Dendritic cell treated with granulocyte-macrophage colony-stimulating factor and Interleukin-4, amounts not matched to agents 40 ng/mL and 50 ng/mL, for 4 days (primary cell): ENCODE measurements at regions not wholly inside any gene's neighbourhood (a gene's known extent, or its start where the extent isn't known, plus 50 kb on each side); places are given as distances from the start of the nearest gene placed in this dataset.

Source experiments
- H3K27ac Mint-ChIP-seq: one replicate; pipeline ENCODE4 v1.8.0; 2022; ENCODE audit warnings: mild to moderate bottlenecking, mixed read lengths
- H3K27me3 Mint-ChIP-seq: one replicate; pipeline ENCODE4 v1.8.0; 2022; ENCODE audit warnings: mild to moderate bottlenecking, mixed read lengths
- H3K36me3 Mint-ChIP-seq: one replicate; pipeline ENCODE4 v1.8.0; 2022; ENCODE audit warnings: low read depth, mixed read lengths
- H3K4me1 Mint-ChIP-seq: one replicate; pipeline ENCODE4 v1.8.0; 2022; ENCODE audit warnings: low read depth, mixed read lengths
- H3K4me3 Mint-ChIP-seq: one replicate; pipeline ENCODE4 v1.8.0; 2022; ENCODE audit warnings: mild to moderate bottlenecking, moderate library complexity, mixed read lengths
- H3K9me3 Mint-ChIP-seq: one replicate; pipeline ENCODE4 v1.8.0; 2022; ENCODE audit warnings: mixed read lengths
- intact Hi-C: fragments of 100-400 bp; cut with micrococcal nuclease; formaldehyde crosslinking; loops from one replicate; pipeline ENCODE4 v1.15.0; 2022

GRCh38 chr12:90020436-90020835 is 311.8 kb upstream of the ATP2B1 start:
- no peaks in the 10 kb centered on the region for H3K36me3 Mint-ChIP-seq
- H3K4me1 Mint-ChIP-seq: peaks cover 3% of the 10 kb centered on the region
- no peak overlapping the region for H3K27ac Mint-ChIP-seq
- H3K27me3 Mint-ChIP-seq: peaks cover 2% of the 10 kb centered on the region
- intact Hi-C loops: no loop called here
- H3K9me3 Mint-ChIP-seq: no peaks in the 10 kb centered on the region
- H3K4me3 Mint-ChIP-seq: no peak overlapping the region

GRCh38 chr12:90020014-90020413 is 311.4 kb upstream of the ATP2B1 start:
- no peak overlapping the region for H3K27ac Mint-ChIP-seq
- H3K36me3 Mint-ChIP-seq: no peaks in the 10 kb centered on the region
- peaks cover 2% of the 10 kb centered on the region for H3K27me3 Mint-ChIP-seq
- intact Hi-C loops: no loop called here
- no peaks in the 10 kb centered on the region for H3K9me3 Mint-ChIP-seq
- peaks cover 5% of the 10 kb centered on the region for H3K4me1 Mint-ChIP-seq
- no peak overlapping the region for H3K4me3 Mint-ChIP-seq

GRCh38 chr12:90017316-90017715 is 308.7 kb upstream of the ATP2B1 start:
- no peaks in the 10 kb centered on the region for H3K36me3 Mint-ChIP-seq
- no peaks in the 10 kb centered on the region for H3K9me3 Mint-ChIP-seq
- H3K27ac Mint-ChIP-seq: no peak overlapping the region
- H3K4me3 Mint-ChIP-seq: no peak overlapping the region
- H3K4me1 Mint-ChIP-seq: peaks cover 15% of the 10 kb centered on the region
- H3K27me3 Mint-ChIP-seq: peaks cover 2% of the 10 kb centered on the region
- intact Hi-C loops: no loop called here

- Mint-ChIP-seq H3K27ac (no peak overlapping the region), H3K36me3 (no peaks in the 10 kb centered on the region), H3K4me3 (no peak overlapping the region), H3K4me1 (peaks cover 20% of the 10 kb centered on the region), H3K9me3 (no peaks in the 10 kb centered on the region), H3K27me3 (peaks cover 2% of the 10 kb centered on the region)
- intact Hi-C loops: no loop called here
Observed at GRCh38 chr12:90015228-90015627, 306.6 kb upstream of the ATP2B1 start.

GRCh38 chr12:90013409-90013808 is 304.8 kb upstream of the ATP2B1 start:
- Mint-ChIP-seq H3K27me3 (peaks cover 5% of the 10 kb centered on the region), H3K36me3 (no peaks in the 10 kb centered on the region), H3K27ac (peak overlapping the region; percentile 41), H3K4me1 (peaks cover 20% of the 10 kb centered on the region), H3K4me3 (no peak overlapping the region), H3K9me3 (no peaks in the 10 kb centered on the region)
- intact Hi-C loops: no loop called here

GRCh38 chr12:90010089-90010488 is 301.5 kb upstream of the ATP2B1 start:
- peaks cover 27% of the 10 kb centered on the region for H3K4me1 Mint-ChIP-seq
- H3K9me3 Mint-ChIP-seq: peaks cover 15% of the 10 kb centered on the region
- intact Hi-C loops: no loop called here
- no peak overlapping the region for H3K4me3 Mint-ChIP-seq
- peak overlapping the region; percentile 56 for H3K27ac Mint-ChIP-seq
- no peaks in the 10 kb centered on the region for H3K36me3 Mint-ChIP-seq
- H3K27me3 Mint-ChIP-seq: peaks cover 3% of the 10 kb centered on the region

GRCh38 chr12:90008277-90008676 is 299.6 kb upstream of the ATP2B1 start:
- intact Hi-C loops: loop anchor here (5.0 kb wide), 1 partner anchor 46 kb away; no protein-coding TSS in a partner anchor
- H3K4me3 Mint-ChIP-seq: no peak overlapping the region
- no peak overlapping the region for H3K27ac Mint-ChIP-seq
- peaks cover 15% of the 10 kb centered on the region for H3K9me3 Mint-ChIP-seq
- no peaks in the 10 kb centered on the region for H3K36me3 Mint-ChIP-seq
- peaks cover 3% of the 10 kb centered on the region for H3K27me3 Mint-ChIP-seq
- peaks cover 29% of the 10 kb centered on the region for H3K4me1 Mint-ChIP-seq

- H3K9me3 Mint-ChIP-seq: peaks cover 25% of the 10 kb centered on the region
- H3K27me3 Mint-ChIP-seq: peaks cover under 1% of the 10 kb centered on the region
- intact Hi-C loops: loop anchor here (5.0 kb wide), 1 partner anchor 42 kb away; no protein-coding TSS in a partner anchor
- peak overlapping the region; percentile 89 for H3K27ac Mint-ChIP-seq
- no peak overlapping the region for H3K4me3 Mint-ChIP-seq
- H3K4me1 Mint-ChIP-seq: peaks cover 28% of the 10 kb centered on the region
- peaks cover 6% of the 10 kb centered on the region for H3K36me3 Mint-ChIP-seq
Observed at GRCh38 chr12:90004319-90005074, 295.9 kb upstream of the ATP2B1 start.

GRCh38 chr12:90003688-90004087 is 295.1 kb upstream of the ATP2B1 start:
- no peaks in the 10 kb centered on the region for H3K27me3 Mint-ChIP-seq
- H3K36me3 Mint-ChIP-seq: peaks cover 6% of the 10 kb centered on the region
- peak overlapping the region; percentile 89 for H3K27ac Mint-ChIP-seq
- peaks cover 25% of the 10 kb centered on the region for H3K9me3 Mint-ChIP-seq
- intact Hi-C loops: no loop called here
- H3K4me3 Mint-ChIP-seq: no peak overlapping the region
- H3K4me1 Mint-ChIP-seq: peaks cover 28% of the 10 kb centered on the region

- peaks cover 6% of the 10 kb centered on the region for H3K36me3 Mint-ChIP-seq
- no peaks in the 10 kb centered on the region for H3K27me3 Mint-ChIP-seq
- no peak overlapping the region for H3K4me3 Mint-ChIP-seq
- peaks cover 28% of the 10 kb centered on the region for H3K4me1 Mint-ChIP-seq
- intact Hi-C loops: no loop called here
- peaks cover 15% of the 10 kb centered on the region for H3K9me3 Mint-ChIP-seq
- H3K27ac Mint-ChIP-seq: no peak overlapping the region
Observed at GRCh38 chr12:90000721-90001120, 292.1 kb upstream of the ATP2B1 start.

- Mint-ChIP-seq H3K27me3 (no peaks in the 10 kb centered on the region), H3K4me3 (no peak overlapping the region), H3K27ac (no peak overlapping the region), H3K36me3 (peaks cover 6% of the 10 kb centered on the region), H3K9me3 (peaks cover 10% of the 10 kb centered on the region), H3K4me1 (peaks cover 27% of the 10 kb centered on the region)
- intact Hi-C loops: no loop called here
Observed at GRCh38 chr12:89999699-90000505, 291.3 kb upstream of the ATP2B1 start.

GRCh38 chr12:89995870-89996269 is 287.2 kb upstream of the ATP2B1 start:
- no peak overlapping the region for H3K4me3 Mint-ChIP-seq
- H3K27ac Mint-ChIP-seq: peak overlapping the region; percentile 55
- peaks cover 30% of the 10 kb centered on the region for H3K4me1 Mint-ChIP-seq
- H3K9me3 Mint-ChIP-seq: no peaks in the 10 kb centered on the region
- H3K36me3 Mint-ChIP-seq: no peaks in the 10 kb centered on the region
- H3K27me3 Mint-ChIP-seq: no peaks in the 10 kb centered on the region
- intact Hi-C loops: no loop called here

- Mint-ChIP-seq H3K4me1 (peaks cover 30% of the 10 kb centered on the region), H3K36me3 (no peaks in the 10 kb centered on the region), H3K27me3 (no peaks in the 10 kb centered on the region), H3K4me3 (no peak overlapping the region), H3K9me3 (no peaks in the 10 kb centered on the region), H3K27ac (no peak overlapping the region)
- intact Hi-C loops: no loop called here
Observed at GRCh38 chr12:89994911-89995310, 286.3 kb upstream of the ATP2B1 start.

GRCh38 chr12:89993632-89994031 is 285.0 kb upstream of the ATP2B1 start:
- Mint-ChIP-seq H3K27me3 (no peaks in the 10 kb centered on the region), H3K27ac (no peak overlapping the region), H3K9me3 (no peaks in the 10 kb centered on the region), H3K4me1 (peaks cover 30% of the 10 kb centered on the region), H3K36me3 (no peaks in the 10 kb centered on the region), H3K4me3 (no peak overlapping the region)
- intact Hi-C loops: no loop called here
